Psoas muscle (tissue), 7 donors: ENCODE measurements at regions not wholly inside any gene's neighbourhood (a gene's known extent, or its start where the extent isn't known, plus 50 kb on each side); places are given as distances from the start of the nearest gene placed in this dataset.
"Not testable (repeated sequence)": the region's sequence is repeated elsewhere in the genome, so short reads cannot be mapped to it uniquely, and the experiment has no call there.

Experiments used
- ATAC-seq, 4 donors: fragments of 200-7000 bp; cut with Tn5 transposase; one replicate each; pipeline ENCODE4 v1.9.1; 2020; ENCODE audit warnings: moderate library complexity in 3 of 4, mild to moderate bottlenecking in 2 of 4
- DNase-seq, 2 donors: peaks; one replicate each; pipeline ENCODE4 v3.0.0-alpha.2; 2020
- H3K27ac ChIP-seq: fragments of 200-600 bp; one replicate; pipeline ENCODE4 v1.8.0; 2022
- H3K27me3 ChIP-seq, 3 donors: fragments of 200-600 bp in 1 of 3; one replicate each; pipeline versions ENCODE4 v1.6.1 to v1.8.0; 2013 to 2022; ENCODE audit warnings: low read length in 2 of 3, mild to moderate bottlenecking in 2 of 3, moderate library complexity in 1 of 3; ENCODE audit not compliant: insufficient read depth in 3 of 3
- H3K36me3 ChIP-seq, 2 donors: fragments of 200-600 bp in 1 of 2; one replicate each; pipeline versions ENCODE4 v1.6.1 to v1.8.0; 2013 to 2022; ENCODE audit warnings: low read depth in 1 of 2, mild to moderate bottlenecking in 1 of 2, moderate library complexity in 1 of 2; ENCODE audit not compliant: insufficient read depth in 1 of 2
- H3K4me1 ChIP-seq: fragments of 200-600 bp; one replicate; pipeline ENCODE4 v1.8.0; 2022
- H3K4me3 ChIP-seq: fragments of 200-600 bp; one replicate; pipeline ENCODE4 v1.8.0; 2022; ENCODE audit warnings: mild to moderate bottlenecking
- H3K9me3 ChIP-seq: fragments of 200-600 bp; one replicate; pipeline ENCODE4 v1.8.0; 2022
- WGBS, 3 donors: extraction: QIAGEN DNeasy Blood & Tissue Kit; methylation state at CpG; one replicate each; pipeline versions ENCODE4 v1.1.6 to v1.1.7; 2013; 5-methylcytosine and 5-hydroxymethylcytosine counted together
- intact Hi-C, 2 donors: fragments of 100-400 bp; cut with DNase I; formaldehyde crosslinking; loops; one replicate each; pipeline versions ENCODE4 v1.11.0 to v1.14.2; 2022
- TF ChIP-seq, protein P1 (sequence below): fragments of 200-600 bp; IDR thresholded peaks from one replicate; pipeline ENCODE4 v1.8.0; 2022; ENCODE audit warnings: antibody characterized with exemption
- donor health status: healthy with polysubstance abuse.
- donor health status: DM: no; HTN: no; CAD: no; lungs with moderate emphysema.
- donor health status: Bipolar disorder and iron deficiency.
- donor health status: healthy.
- donor health status: DM: yes; HTN: yes; CAD: no.
- donor health status: DM: no; HTN: no; CAD: no.
- donor health status: DM: yes; HTN: yes; CAD: no.

DNA sequence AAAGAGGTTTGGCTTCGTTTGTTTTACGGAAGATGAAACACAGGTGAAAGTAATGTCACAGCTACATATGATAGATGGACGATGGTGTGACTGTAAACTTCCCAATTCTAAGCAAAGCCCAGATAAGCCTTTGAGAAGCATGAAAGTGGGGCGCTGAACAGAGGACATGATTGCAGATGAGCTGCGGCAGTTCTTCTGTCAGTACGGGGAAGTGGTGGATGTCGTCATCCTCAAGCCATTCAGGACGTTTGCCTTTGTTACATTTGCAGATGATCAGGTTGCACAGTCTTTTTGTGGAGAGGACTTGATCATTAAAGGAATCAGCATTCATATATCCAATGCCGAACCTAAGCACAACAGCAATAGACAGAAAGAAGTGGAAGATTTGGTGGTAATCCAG is 111.5 kb upstream of the DIAPH3 start:
- Histone ChIP-seq H3K4me3 (no peak overlapping the region), H3K27me3 (peaks cover 0 to 4% (median 0%) of the 10 kb centered on the region in 3 donors), H3K9me3 (no peaks in the 10 kb centered on the region), H3K4me1 (no peaks in the 10 kb centered on the region), H3K36me3 (no peaks in the 10 kb centered on the region), H3K27ac (no peak overlapping the region)
- TF ChIP-seq, protein P1, sequence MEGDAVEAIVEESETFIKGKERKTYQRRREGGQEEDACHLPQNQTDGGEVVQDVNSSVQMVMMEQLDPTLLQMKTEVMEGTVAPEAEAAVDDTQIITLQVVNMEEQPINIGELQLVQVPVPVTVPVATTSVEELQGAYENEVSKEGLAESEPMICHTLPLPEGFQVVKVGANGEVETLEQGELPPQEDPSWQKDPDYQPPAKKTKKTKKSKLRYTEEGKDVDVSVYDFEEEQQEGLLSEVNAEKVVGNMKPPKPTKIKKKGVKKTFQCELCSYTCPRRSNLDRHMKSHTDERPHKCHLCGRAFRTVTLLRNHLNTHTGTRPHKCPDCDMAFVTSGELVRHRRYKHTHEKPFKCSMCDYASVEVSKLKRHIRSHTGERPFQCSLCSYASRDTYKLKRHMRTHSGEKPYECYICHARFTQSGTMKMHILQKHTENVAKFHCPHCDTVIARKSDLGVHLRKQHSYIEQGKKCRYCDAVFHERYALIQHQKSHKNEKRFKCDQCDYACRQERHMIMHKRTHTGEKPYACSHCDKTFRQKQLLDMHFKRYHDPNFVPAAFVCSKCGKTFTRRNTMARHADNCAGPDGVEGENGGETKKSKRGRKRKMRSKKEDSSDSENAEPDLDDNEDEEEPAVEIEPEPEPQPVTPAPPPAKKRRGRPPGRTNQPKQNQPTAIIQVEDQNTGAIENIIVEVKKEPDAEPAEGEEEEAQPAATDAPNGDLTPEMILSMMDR: no peak
- DNase-seq (no peak), ATAC-seq (no peak)
- 79 to 91% (median 81%) methylated on average over 9 of the region's 9 CpGs for WGBS, 3 donors
- intact Hi-C loops: no loop called here

DNA sequence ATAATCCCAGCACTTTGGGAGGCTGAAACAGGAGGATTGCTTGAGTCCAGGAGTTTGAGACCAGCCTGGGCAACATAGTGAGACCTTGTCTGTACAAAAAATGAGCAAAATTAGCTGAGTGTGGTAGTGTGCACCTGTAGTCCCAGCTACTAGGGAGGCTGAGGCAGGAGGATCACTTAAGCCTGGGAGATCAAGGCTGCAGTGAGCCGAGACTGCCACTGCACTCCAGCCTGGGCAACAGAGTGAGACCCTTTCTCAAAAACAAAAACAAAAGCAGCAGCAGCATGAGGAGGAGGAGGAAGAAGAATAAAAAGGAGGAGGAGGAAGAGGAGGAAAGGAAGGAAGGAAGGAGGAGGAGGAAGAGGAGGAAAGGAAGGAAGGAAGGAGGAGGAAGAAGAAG is 116.5 kb upstream of the TDRD3 start:
- H3K36me3 ChIP-seq, DNase-seq, intact Hi-C loops, H3K4me1 ChIP-seq, H3K4me3 ChIP-seq, H3K27me3 ChIP-seq, H3K27ac ChIP-seq, ATAC-seq, H3K9me3 ChIP-seq: not testable (repeated sequence)
- 86 to 94% (median 88%) methylated on average over 1 of the region's 1 CpG for WGBS, 3 donors

DNA sequence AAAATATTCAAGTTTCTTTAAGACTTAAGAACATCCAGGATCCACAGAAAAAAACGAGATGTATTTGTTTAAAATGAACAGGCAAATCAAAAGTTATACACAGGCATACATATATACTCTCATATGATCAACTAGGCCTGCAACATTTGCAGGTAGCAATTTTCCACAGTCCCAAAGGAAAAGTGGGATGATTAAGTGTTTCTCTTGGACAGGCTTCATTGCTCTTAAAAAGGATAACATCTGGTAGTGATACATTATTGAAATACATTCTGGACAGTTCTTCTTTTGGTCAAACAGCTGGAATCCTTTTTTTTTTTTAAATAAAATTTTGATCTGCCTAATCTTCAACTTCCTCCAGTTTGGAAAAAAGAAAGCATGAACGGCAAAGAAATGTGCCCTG is 114.8 kb upstream of the TDRD3 start:
- WGBS, 3 donors: 35 to 43% (median 37%) methylated on average over 2 of the region's 2 CpGs
- no peak for ATAC-seq
- intact Hi-C loops: no loop called here

DNA sequence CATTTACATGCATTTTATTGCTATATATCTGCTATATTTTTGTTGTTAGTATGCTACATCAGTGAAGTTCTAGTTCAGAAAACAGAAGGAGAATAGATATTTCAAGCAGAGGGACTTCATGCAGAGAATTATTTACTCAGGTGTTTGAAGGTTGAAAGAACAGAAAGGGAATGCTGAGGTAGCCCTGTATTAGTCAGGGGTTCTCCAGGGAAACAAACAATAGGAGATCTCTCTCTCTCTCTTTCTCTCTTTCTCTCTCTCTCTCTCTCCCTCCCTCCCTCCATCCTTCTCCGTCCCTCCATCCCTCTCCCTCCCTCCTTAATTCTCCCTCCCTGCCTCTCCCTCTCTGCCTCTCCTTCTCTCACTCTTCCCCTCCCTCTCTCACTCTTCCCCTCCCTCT is 114.3 kb upstream of the TDRD3 start:
- H3K36me3 ChIP-seq: no peaks in the 10 kb centered on the region
- 14 to 42% (median 36%) methylated on average over 1 of the region's 1 CpG for WGBS, 3 donors
- H3K27me3 ChIP-seq: no peaks in the 10 kb centered on the region
- no peaks in the 10 kb centered on the region for H3K4me1 ChIP-seq
- H3K27ac ChIP-seq: no peak overlapping the region
- DNase-seq (no peak), ATAC-seq (no peak)
- no peaks in the 10 kb centered on the region for H3K9me3 ChIP-seq
- TF ChIP-seq, protein P1: no peak
- H3K4me3 ChIP-seq: no peak overlapping the region
- intact Hi-C loops: no loop called here

More for the DNA sequence above, 114.8 kb upstream of the TDRD3 start:
- TF ChIP-seq, protein P1: no peak
- no peak overlapping the region for H3K4me3 ChIP-seq
- no peak overlapping the region for H3K27ac ChIP-seq
- no peaks in the 10 kb centered on the region for H3K4me1 ChIP-seq
- H3K9me3 ChIP-seq: no peaks in the 10 kb centered on the region
- DNase-seq: no peak
- no peaks in the 10 kb centered on the region for H3K27me3 ChIP-seq
- H3K36me3 ChIP-seq: no peaks in the 10 kb centered on the region

DNA sequence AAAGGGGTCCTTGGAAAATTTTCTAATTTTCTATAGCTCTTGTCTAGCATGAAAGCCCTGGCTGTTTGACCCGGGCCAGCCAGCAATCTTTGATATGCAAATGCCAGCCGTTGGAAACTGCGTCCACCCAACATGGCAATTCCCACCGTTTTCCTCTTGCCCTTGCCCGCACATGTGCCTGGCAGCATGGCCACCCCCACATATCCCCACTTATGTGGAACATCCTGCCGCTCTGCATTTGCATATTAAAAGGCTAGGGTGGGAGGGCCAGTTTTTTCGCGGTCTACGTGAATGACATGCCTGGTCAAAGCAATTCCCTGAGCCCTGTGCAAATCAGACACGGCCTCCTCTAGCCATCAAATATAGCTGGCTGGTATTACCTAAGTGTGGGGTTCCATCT is 110.3 kb upstream of the TDRD3 start:
- WGBS, 3 donors: 88 to 92% (median 89%) methylated on average over 10 of the region's 10 CpGs
- intact Hi-C loops: no loop called here
- ATAC-seq: no peak
- Histone ChIP-seq H3K27ac (no peak overlapping the region), H3K4me3 (no peak overlapping the region), H3K9me3 (no peaks in the 10 kb centered on the region), H3K4me1 (no peaks in the 10 kb centered on the region), H3K27me3 (peaks cover 0 to 4% (median 0%) of the 10 kb centered on the region in 3 donors), H3K36me3 (no peaks in the 10 kb centered on the region)
- TF ChIP-seq, protein P1: no peak
- no peak for DNase-seq
